MCF 10A (cell line): ENCODE measurements at regions not wholly inside any gene's neighbourhood (a gene's known extent, or its start where the extent isn't known, plus 50 kb on each side); places are given as distances from the start of the nearest gene placed in this dataset.
A peak's percentile ranks its signal among the peaks of the same experiment; 100 is the strongest.

Experiments used
- BruUV-seq: library from RNA; stranded (reverse); fragments of 400-500 nt; replicated peaks from 2 replicates; lab custom pipeline; 2021; lab: Mats Ljungman, UMichigan
- CTCF ChIA-PET: fragments of 300-600 bp; sonication (Branson Sonifier 250); formaldehyde crosslinking; extraction: SDS; loops from one replicate; lab custom pipeline; 2021; ENCODE audit warnings: antibody characterized with exemption, inconsistent platforms; lab: Yijun Ruan, JAX
- POLR2A ChIA-PET: fragments of 300-600, 350-650 bp; sonication (Branson Sonifier 250); formaldehyde crosslinking; extraction: SDS; loops from one replicate; lab custom pipeline; 2020; ENCODE audit warnings: antibody characterized with exemption, inconsistent platforms; lab: Yijun Ruan, JAX
- DNase-seq: peaks from one replicate; pipeline ENCODE4 v3.0.0-alpha.2; 2018; ENCODE audit not compliant: unreplicated experiment
- H3K27ac Mint-ChIP-seq: one replicate; pipeline ENCODE4 v1.8.0; 2022; ENCODE audit warnings: mild to moderate bottlenecking, low read depth, mixed read lengths; ENCODE audit not compliant: unreplicated experiment
- H3K27me3 Mint-ChIP-seq: one replicate; pipeline ENCODE4 v1.8.0; 2022; ENCODE audit warnings: mixed read lengths; ENCODE audit not compliant: insufficient read depth, unreplicated experiment
- H3K36me3 Mint-ChIP-seq: one replicate; pipeline ENCODE4 v1.8.0; 2022; ENCODE audit warnings: mild to moderate bottlenecking, moderate library complexity, mixed read lengths; ENCODE audit not compliant: insufficient read depth, unreplicated experiment
- H3K4me1 Mint-ChIP-seq: one replicate; pipeline ENCODE4 v1.8.0; 2022; ENCODE audit warnings: mixed read lengths; ENCODE audit not compliant: insufficient read depth, unreplicated experiment
- H3K4me3 Mint-ChIP-seq: one replicate; pipeline ENCODE4 v1.8.0; 2022; ENCODE audit warnings: mild to moderate bottlenecking, moderate library complexity, mixed read lengths; ENCODE audit not compliant: unreplicated experiment
- H3K9me3 Mint-ChIP-seq: one replicate; pipeline ENCODE4 v1.8.0; 2022; ENCODE audit warnings: mixed read lengths; ENCODE audit not compliant: unreplicated experiment
- intact Hi-C: fragments of 100-400 bp; cut with micrococcal nuclease; formaldehyde crosslinking; loops from 2 replicates; pipeline ENCODE4 v1.14.1; 2022
- TF ChIP-seq, protein P1 (sequence below): fragments of 200-600 bp; IDR thresholded peaks from one replicate; pipeline ENCODE4 v1.8.0; 2022; ENCODE audit warnings: antibody characterized with exemption, mild to moderate bottlenecking; ENCODE audit not compliant: unreplicated experiment

DNA sequence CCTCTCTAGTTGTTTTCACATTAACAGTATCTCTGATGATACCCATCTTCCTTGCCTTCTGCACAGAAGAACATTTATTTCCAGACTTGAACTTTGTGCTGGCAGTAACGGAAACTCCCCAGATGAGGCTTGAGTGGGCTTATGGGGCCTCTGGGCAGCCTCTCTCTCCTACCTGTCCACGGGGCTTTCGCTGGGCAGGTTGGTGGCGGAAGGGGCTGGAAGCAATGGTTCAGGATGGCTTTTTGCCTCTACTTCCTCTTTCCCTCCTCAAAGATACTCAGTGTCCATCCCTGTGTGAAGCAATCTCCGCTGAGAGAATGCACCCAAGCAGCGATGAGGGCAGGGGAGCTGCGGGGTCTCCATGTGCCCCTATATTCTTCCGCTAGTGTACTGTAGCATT is 348.2 kb downstream of the HLX start:
- Mint-ChIP-seq H3K36me3 (no peaks in the 10 kb centered on the region), H3K9me3 (peaks cover 15% of the 10 kb centered on the region), H3K4me3 (no peak overlapping the region), H3K4me1 (no peaks in the 10 kb centered on the region), H3K27ac (no peak overlapping the region), H3K27me3 (no peaks in the 10 kb centered on the region)
- intact Hi-C loops: no loop called here
- no TSS peak for BruUV-seq
- no peak for DNase-seq
- POLR2A ChIA-PET: interaction anchor here (0.6 kb wide), 1 partner anchor 8 kb away, joined by 4 read pairs; no protein-coding TSS in a partner anchor
- TF ChIP-seq, protein P1, sequence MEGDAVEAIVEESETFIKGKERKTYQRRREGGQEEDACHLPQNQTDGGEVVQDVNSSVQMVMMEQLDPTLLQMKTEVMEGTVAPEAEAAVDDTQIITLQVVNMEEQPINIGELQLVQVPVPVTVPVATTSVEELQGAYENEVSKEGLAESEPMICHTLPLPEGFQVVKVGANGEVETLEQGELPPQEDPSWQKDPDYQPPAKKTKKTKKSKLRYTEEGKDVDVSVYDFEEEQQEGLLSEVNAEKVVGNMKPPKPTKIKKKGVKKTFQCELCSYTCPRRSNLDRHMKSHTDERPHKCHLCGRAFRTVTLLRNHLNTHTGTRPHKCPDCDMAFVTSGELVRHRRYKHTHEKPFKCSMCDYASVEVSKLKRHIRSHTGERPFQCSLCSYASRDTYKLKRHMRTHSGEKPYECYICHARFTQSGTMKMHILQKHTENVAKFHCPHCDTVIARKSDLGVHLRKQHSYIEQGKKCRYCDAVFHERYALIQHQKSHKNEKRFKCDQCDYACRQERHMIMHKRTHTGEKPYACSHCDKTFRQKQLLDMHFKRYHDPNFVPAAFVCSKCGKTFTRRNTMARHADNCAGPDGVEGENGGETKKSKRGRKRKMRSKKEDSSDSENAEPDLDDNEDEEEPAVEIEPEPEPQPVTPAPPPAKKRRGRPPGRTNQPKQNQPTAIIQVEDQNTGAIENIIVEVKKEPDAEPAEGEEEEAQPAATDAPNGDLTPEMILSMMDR: no peak
- CTCF ChIA-PET: interaction anchor here (0.6 to 2.2 kb wide), 3 partner anchors 16 to 196 kb away, joined by 3 to 12 read pairs (median 3); no protein-coding TSS in a partner anchor

DNA sequence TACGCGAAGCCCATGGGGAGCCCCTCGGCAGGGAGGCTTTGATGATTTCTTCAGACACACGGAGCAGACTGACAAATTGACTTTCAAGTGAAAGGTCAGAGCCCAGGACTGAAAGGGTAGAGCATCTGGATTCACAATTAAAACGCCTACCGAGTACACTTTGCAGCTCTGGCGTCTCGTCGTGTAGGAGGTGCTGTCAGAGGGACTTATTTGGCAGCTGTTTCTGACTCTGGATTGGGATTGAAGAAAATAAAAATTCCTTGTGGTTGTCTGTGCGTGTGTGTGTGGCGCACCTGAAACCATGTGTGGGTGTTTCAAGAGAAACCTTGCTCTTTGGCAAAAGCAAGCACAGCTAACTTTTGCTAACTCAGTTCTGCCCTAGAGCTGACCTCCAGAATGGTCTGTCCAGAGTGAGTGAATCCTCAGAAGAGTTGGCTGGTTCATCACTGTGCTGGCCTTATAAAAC is 348.7 kb downstream of the HLX start:
- CTCF ChIA-PET: interaction anchor here (0.6 to 2.2 kb wide), 4 partner anchors 15 to 195 kb away, joined by 3 to 12 read pairs (median 3); no protein-coding TSS in a partner anchor
- no TSS peak for BruUV-seq

GRCh38 chr1:221228594-221228993 is 349.4 kb downstream of the HLX start:
- no peaks in the 10 kb centered on the region for H3K27me3 Mint-ChIP-seq
- DNase-seq: no peak
- TF ChIP-seq, protein P1: no peak
- intact Hi-C loops: no loop called here
- H3K4me1 Mint-ChIP-seq: no peaks in the 10 kb centered on the region
- CTCF ChIA-PET: interaction anchor here (0.6 to 2.2 kb wide), 4 partner anchors 25 to 355 kb away, joined by 3 to 12 read pairs (median 3); no protein-coding TSS in a partner anchor
- H3K4me3 Mint-ChIP-seq: no peak overlapping the region
- H3K9me3 Mint-ChIP-seq: peaks cover 25% of the 10 kb centered on the region
- POLR2A ChIA-PET: no interaction called here
- no TSS peak for BruUV-seq
- H3K27ac Mint-ChIP-seq: no peak overlapping the region
- H3K36me3 Mint-ChIP-seq: no peaks in the 10 kb centered on the region

More for the DNA sequence above, 348.7 kb downstream of the HLX start:
- TF ChIP-seq, protein P1: no peak
- Mint-ChIP-seq H3K4me3 (no peak overlapping the region), H3K27ac (no peak overlapping the region), H3K4me1 (no peaks in the 10 kb centered on the region), H3K27me3 (no peaks in the 10 kb centered on the region), H3K9me3 (peaks cover 18% of the 10 kb centered on the region), H3K36me3 (no peaks in the 10 kb centered on the region)
- DNase-seq: no peak
- POLR2A ChIA-PET: interaction anchor here (0.6 kb wide), 1 partner anchor 9 kb away, joined by 4 read pairs; no protein-coding TSS in a partner anchor
- intact Hi-C loops: no loop called here

DNA sequence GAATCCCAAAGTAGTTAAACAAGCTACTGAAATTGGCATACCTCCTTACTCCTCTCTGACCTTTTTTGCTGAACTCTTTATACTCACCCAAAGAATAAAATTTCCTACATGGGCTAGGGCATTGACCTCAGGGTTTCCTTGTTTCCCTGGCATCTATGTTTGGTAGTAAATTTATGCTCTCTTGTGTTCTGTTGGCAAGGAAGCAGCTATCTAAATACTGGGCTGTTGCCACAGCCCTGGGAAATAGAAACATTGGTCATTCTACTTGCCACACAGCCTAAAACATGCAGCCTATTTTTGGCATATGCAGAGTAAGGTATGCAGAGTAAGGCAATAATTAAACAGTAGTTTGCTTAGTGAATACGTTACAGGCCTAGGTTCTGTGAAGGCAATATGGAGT is 351.4 kb downstream of the HLX start:
- ChIA-PET POLR2A (interaction anchor here (1.0 to 1.1 kb wide), 2 partner anchors 11 to 57 kb away, joined by 3 read pairs; no protein-coding TSS in a partner anchor), CTCF (interaction anchor here (2.6 kb wide), 1 partner anchor 27 kb away, joined by 22 read pairs; no protein-coding TSS in a partner anchor)
- TF ChIP-seq, protein P1: no peak
- peaks cover 11% of the 10 kb centered on the region for H3K9me3 Mint-ChIP-seq
- H3K27me3 Mint-ChIP-seq: no peaks in the 10 kb centered on the region
- no peak overlapping the region for H3K27ac Mint-ChIP-seq
- H3K36me3 Mint-ChIP-seq: no peaks in the 10 kb centered on the region
- intact Hi-C loops: no loop called here
- no TSS peak for BruUV-seq
- H3K4me1 Mint-ChIP-seq: no peaks in the 10 kb centered on the region
- DNase-seq: peak; percentile 38
- H3K4me3 Mint-ChIP-seq: no peak overlapping the region
